Lower leg skin (tissue), 4 donors: ENCODE measurements at regions not wholly inside any gene's neighbourhood (a gene's known extent, or its start where the extent isn't known, plus 50 kb on each side); places are given as distances from the start of the nearest gene placed in this dataset.

ENCODE experiments used
- DNase-seq, 2 donors: peaks; one replicate each; pipeline ENCODE4 v3.0.0-alpha.2; 2019; ENCODE audit warnings: low spot score in 2 of 2
- H3K4me3 ChIP-seq: fragments of 200-600 bp; sonication (generic); 2 replicates; pipeline ENCODE4 v1.5.1; 2017; ENCODE audit warnings: mild to moderate bottlenecking, low read depth; ENCODE audit not compliant: poor library complexity, severe bottlenecking
- CTCF ChIP-seq, 3 donors: fragments of 450-650 bp; IDR thresholded peaks; one replicate each; pipeline ENCODE4 v1.5.1; 2016; ENCODE audit warnings: antibody characterized with exemption in 3 of 3, mild to moderate bottlenecking in 3 of 3, moderate library complexity in 2 of 3
- POLR2A ChIP-seq, 2 donors: fragments of 450-650 bp; IDR thresholded peaks; one replicate each; pipeline ENCODE4 v1.6.1; 2016 to 2017; ENCODE audit warnings: antibody characterized with exemption in 2 of 2, mild to moderate bottlenecking in 1 of 2, moderate library complexity in 1 of 2
- WGBS, 2 donors: methylation state at CpG; one replicate each; pipeline ENCODE4 v1.1.5; 2018; 5-methylcytosine and 5-hydroxymethylcytosine counted together
- intact Hi-C: fragments of 100-400 bp; cut with DNase I; formaldehyde crosslinking; loops from one replicate; pipeline ENCODE4 v1.15.0; 2023; ENCODE audit warnings: low total_unique reads

GRCh38 chr16:56106527-56106926 is 84.8 kb upstream of the GNAO1 start:
- TF ChIP-seq POLR2A (IDR thresholded peaks at IDR 0.05) (no peak), CTCF (IDR thresholded peaks at IDR 0.05) (no peak)
- intact Hi-C loops: no loop called here
- H3K4me3 ChIP-seq: no peak overlapping the region
- no peak for DNase-seq
- WGBS, 2 donors: 90 to 93% methylated on average over 6 of the region's 6 CpGs

DNA sequence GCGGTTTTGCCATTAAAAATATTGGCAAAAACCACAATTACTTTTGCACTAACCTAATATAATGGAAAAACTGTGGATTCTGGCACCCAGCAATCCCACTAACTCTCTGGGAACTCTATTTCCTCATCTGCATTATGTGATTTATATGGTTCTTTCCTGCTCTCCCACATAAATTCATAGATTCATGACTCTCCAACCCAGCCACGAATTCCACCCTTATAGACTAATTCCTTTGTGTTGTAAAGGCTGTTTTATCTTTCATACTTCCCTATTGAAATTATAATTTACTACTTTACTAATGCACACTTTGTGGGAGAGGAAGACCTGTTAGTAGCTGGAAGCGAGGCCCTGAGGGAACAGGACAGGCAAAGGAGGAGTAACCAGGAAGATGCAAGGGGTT is 88.4 kb upstream of the GNAO1 start:
- no peak for TF ChIP-seq POLR2A (IDR thresholded peaks at IDR 0.05)
- DNase-seq: no peak
- no peak overlapping the region for H3K4me3 ChIP-seq
- intact Hi-C loops: no loop called here
- WGBS, 2 donors: 62 to 67% methylated on average over 3 of the region's 3 CpGs

GRCh38 chr16:56102183-56102686 is 89.1 kb upstream of the GNAO1 start:
- intact Hi-C loops: no loop called here
- no peak overlapping the region for H3K4me3 ChIP-seq
- 21 to 30% methylated on average over 13 of the region's 13 CpGs for WGBS, 2 donors
- DNase-seq: no peak
- no peak for TF ChIP-seq CTCF (IDR thresholded peaks at IDR 0.05)
- TF ChIP-seq POLR2A (IDR thresholded peaks at IDR 0.05): no peak

- 72 to 75% methylated on average over 5 of the region's 5 CpGs for WGBS, 2 donors
- no peak for DNase-seq
- TF ChIP-seq CTCF (IDR thresholded peaks at IDR 0.05): no peak
- TF ChIP-seq POLR2A (IDR thresholded peaks at IDR 0.05): no peak
- intact Hi-C loops: no loop called here
- no peak overlapping the region for H3K4me3 ChIP-seq
Observed at GRCh38 chr16:56101480-56101879, 89.8 kb upstream of the GNAO1 start.

DNA sequence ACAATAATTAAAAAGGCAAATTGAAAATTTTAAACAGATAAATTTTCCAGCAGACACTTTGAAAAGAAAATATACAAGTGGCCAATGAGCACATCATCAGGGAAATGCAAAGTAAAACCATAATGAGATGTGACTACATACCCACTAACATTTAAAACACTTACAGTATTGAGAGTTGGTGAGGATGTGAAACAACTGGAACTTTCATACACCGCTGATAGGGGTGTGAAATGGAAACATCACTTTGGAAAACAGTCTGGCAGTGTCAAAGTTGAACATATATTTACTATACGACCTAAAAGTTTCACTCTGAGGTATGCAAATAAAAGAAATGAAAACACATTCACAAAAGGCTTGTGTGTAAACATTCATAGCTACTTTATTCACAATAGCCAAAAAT is 94.0 kb upstream of the GNAO1 start:
- intact Hi-C loops: no loop called here
- TF ChIP-seq CTCF (IDR thresholded peaks at IDR 0.05) (no peak), POLR2A (IDR thresholded peaks at IDR 0.05) (no peak)
- DNase-seq: no peak
- 61 to 78% methylated on average over 2 of the region's 2 CpGs for WGBS, 2 donors
- no peak overlapping the region for H3K4me3 ChIP-seq

DNA sequence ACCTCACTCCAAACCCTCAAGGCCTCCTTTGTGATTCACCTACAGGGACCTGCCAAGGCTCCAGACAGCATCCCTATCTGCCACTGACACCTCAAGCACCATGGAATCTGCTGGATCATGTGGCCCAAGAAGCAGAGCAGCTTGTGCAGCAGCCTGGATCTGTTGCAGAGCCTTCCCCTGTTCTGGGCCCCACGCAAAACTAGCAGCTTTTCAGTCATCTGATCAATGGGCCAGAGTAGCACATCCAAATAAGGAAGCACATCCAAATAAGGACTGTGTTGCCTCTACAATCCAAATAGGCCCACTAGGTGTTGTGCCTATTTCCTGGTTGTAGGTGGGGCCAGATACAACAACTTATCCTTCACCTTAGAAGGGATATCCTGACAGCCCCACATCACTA is 97.1 kb upstream of the GNAO1 start:
- no peak for TF ChIP-seq CTCF (IDR thresholded peaks at IDR 0.05)
- TF ChIP-seq POLR2A (IDR thresholded peaks at IDR 0.05): no peak
- 60 to 79% methylated on average over 1 of the region's 1 CpG for WGBS, 2 donors
- H3K4me3 ChIP-seq: no peak overlapping the region
- DNase-seq: peak in 1 of 2 donors; percentile 28
- intact Hi-C loops: no loop called here
